SJCRH30 (cell line): ENCODE measurements at regions not wholly inside any gene's neighbourhood (a gene's known extent, or its start where the extent isn't known, plus 50 kb on each side); places are given as distances from the start of the nearest gene placed in this dataset.
"Not testable (repeated sequence)": the region's sequence is repeated elsewhere in the genome, so short reads cannot be mapped to it uniquely, and the experiment has no call there.

Experiments used
- DNase-seq, 2 experiments: peaks; one replicate each; pipeline ENCODE4 v3.0.0-alpha.2; 2015 to 2020
- H3K27ac ChIP-seq: fragments of 250-450 bp; sonication (Bioruptor Pico); 2 replicates; pipeline ENCODE4 v1.5.1; 2020; ENCODE audit warnings: mild to moderate bottlenecking, moderate library complexity
- H3K27me3 ChIP-seq: fragments of 250-450 bp; sonication (Bioruptor Pico); 2 replicates; pipeline ENCODE4 v1.5.1; 2020; ENCODE audit warnings: mild to moderate bottlenecking, moderate library complexity
- H3K36me3 ChIP-seq: fragments of 250-450 bp; sonication (Bioruptor Pico); 2 replicates; pipeline ENCODE4 v1.5.1; 2020; ENCODE audit warnings: mild to moderate bottlenecking, moderate library complexity
- H3K4me1 ChIP-seq: fragments of 250-450 bp; sonication (Bioruptor Pico); 2 replicates; pipeline ENCODE4 v1.5.1; 2020; ENCODE audit warnings: mild to moderate bottlenecking, moderate library complexity
- H3K4me3 ChIP-seq: fragments of 250-450 bp; sonication (Bioruptor Pico); 2 replicates; pipeline ENCODE4 v1.5.1; 2020; ENCODE audit warnings: mild to moderate bottlenecking, moderate library complexity
- H3K9me3 ChIP-seq: fragments of 250-450 bp; sonication (Bioruptor Pico); replicated peaks from 2 replicates; pipeline ENCODE4 v1.5.1; 2020; ENCODE audit warnings: mild to moderate bottlenecking, moderate library complexity

DNA sequence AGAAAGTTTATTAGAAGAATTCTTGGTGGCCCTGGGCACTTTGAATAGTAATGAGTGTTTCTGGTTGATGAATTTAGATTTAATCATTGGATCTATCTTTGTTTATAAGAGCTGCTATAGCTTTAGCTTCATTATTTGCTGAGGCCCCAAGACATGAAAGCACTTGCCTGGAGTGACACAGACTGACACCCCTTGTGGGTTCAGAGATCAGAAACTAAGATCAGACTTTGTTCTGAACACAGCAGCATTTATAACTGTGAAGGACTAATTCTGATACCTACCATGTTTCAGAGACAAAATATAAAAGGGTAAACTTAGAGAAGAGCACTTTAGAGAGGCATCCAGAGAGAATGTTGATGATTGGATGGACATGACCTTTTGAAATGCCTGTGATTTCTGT lies 199.9 kb upstream of the PLGLB2 start:
- DNase-seq, H3K27me3 ChIP-seq: not testable (repeated sequence)

GRCh38 chr2:87548681-87549536 lies 199.0 kb upstream of the PLGLB2 start:
- H3K4me3 ChIP-seq, DNase-seq, H3K9me3 ChIP-seq, H3K27me3 ChIP-seq, H3K27ac ChIP-seq, H3K36me3 ChIP-seq, H3K4me1 ChIP-seq: not testable (repeated sequence)

More for the DNA sequence above, 199.9 kb upstream of the PLGLB2 start:
- not testable (repeated sequence) for H3K9me3 ChIP-seq, H3K27ac ChIP-seq, H3K4me1 ChIP-seq, H3K4me3 ChIP-seq, H3K36me3 ChIP-seq

DNA sequence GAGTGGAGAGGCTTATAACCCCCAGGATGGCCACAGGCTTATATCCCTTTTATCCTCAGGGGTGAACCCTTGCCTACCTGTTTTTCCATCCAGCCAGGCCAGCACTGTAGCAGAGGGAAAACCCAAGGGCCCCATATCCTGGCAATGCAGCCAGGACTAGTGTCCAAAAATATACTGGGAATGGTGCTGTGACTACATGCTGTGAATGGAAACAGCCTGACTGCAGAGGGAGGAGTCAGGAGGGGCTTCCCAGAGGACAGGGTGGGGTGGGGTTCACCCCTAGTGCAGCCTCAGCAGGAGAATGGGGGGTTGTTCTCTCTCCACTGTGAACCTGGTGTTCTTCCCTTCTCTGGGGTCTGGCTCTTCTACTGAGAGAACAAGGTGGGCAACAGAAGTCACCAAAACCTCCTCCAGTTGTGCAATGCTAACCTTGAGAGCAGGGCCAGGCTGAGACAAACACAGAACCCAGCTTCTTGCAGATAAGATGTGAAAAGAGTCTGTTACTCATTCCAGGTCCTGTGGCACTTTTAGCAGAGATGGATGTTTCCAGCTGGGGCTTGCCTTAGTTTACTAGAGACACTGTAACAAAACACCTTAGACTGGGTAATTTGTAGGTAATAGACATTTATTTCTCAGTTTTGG lies 198.2 kb upstream of the PLGLB2 start:
- H3K27me3 ChIP-seq, H3K4me1 ChIP-seq, H3K9me3 ChIP-seq, H3K4me3 ChIP-seq, H3K36me3 ChIP-seq, DNase-seq, H3K27ac ChIP-seq: not testable (repeated sequence)

DNA sequence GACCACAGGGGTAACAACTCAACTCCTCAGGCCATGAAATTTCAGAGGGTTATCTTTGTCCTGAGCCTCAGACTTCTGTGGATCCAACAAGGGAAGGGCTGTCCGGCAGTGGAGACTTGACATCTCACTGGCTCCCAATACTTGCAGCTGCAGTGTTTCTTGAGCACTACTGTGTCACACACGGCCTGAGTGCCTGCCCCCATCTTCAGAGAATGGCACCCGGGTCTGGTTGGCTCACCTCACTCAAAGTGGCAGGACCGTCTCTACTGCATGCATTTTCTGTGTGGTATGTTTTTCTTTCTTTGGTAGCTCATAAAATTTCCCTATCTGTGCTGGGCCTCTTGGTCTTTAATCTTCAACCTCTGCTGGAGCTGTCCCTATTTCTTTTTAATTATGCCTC lies 193.2 kb upstream of the PLGLB2 start:
- not testable (repeated sequence) for H3K27ac ChIP-seq, DNase-seq, H3K27me3 ChIP-seq

GRCh38 chr2:87555082-87555481 lies 192.8 kb upstream of the PLGLB2 start:
- DNase-seq, result peak; percentile 20 to 25
- H3K4me1 ChIP-seq, H3K9me3 ChIP-seq, H3K4me3 ChIP-seq, H3K27me3 ChIP-seq, H3K36me3 ChIP-seq, H3K27ac ChIP-seq: not testable (repeated sequence)

More for the DNA sequence above, 193.2 kb upstream of the PLGLB2 start:
- not testable (repeated sequence) for H3K4me3 ChIP-seq, H3K36me3 ChIP-seq, H3K4me1 ChIP-seq, H3K9me3 ChIP-seq

DNA sequence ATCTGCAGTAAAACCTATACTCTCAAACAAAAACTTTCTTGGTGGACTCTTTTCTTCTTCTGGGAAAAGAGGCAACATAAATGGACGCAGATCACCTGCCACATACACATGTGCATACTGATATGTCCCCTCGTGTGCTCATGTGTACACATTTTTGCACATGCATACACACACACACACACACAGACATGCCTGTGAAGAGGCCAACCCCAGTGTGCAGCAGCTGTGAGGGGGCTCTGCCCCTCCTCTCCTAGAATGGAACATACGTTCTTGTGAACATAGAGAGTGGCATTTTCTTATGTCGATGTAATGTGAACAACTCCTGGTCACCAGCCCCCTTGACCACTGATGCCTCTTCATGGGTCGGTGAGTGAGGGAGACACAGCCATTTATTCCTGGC lies 188.9 kb upstream of the PLGLB2 start:
- H3K9me3 ChIP-seq, H3K27me3 ChIP-seq, DNase-seq, H3K36me3 ChIP-seq, H3K27ac ChIP-seq, H3K4me1 ChIP-seq, H3K4me3 ChIP-seq: not testable (repeated sequence)

GRCh38 chr2:87559735-87560134 lies 188.2 kb upstream of the PLGLB2 start:
- not testable (repeated sequence) for DNase-seq, H3K4me1 ChIP-seq, H3K36me3 ChIP-seq

GRCh38 chr2:87565116-87565515 lies 182.8 kb upstream of the PLGLB2 start:
- not testable (repeated sequence) for DNase-seq, H3K4me1 ChIP-seq, H3K4me3 ChIP-seq, H3K27ac ChIP-seq, H3K36me3 ChIP-seq, H3K9me3 ChIP-seq, H3K27me3 ChIP-seq

More at GRCh38 chr2:87559735-87560134, 188.2 kb upstream of the PLGLB2 start:
- H3K27me3 ChIP-seq, H3K27ac ChIP-seq, H3K4me3 ChIP-seq, H3K9me3 ChIP-seq: not testable (repeated sequence)

DNA sequence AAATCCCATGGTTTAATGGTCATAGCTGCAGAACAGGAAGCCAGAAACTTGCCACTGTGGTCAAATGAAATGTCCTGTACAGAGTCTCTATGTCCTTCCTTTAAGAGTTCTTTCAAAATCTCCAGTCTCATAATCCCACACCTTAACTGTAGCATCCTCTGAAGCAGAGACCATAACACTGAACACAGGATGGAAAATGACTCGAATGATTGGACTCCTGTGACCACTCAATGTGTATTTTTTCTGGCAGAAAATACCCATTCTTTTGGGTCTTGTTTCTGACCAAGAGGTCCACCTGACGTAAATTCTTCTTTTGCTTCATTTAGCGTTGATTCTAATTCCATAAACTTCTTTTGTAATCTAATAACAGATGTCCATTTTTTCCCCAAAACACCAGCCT lies 181.4 kb upstream of the PLGLB2 start:
- not testable (repeated sequence) for H3K27ac ChIP-seq, H3K36me3 ChIP-seq, H3K4me3 ChIP-seq, H3K9me3 ChIP-seq, DNase-seq, H3K27me3 ChIP-seq, H3K4me1 ChIP-seq

DNA sequence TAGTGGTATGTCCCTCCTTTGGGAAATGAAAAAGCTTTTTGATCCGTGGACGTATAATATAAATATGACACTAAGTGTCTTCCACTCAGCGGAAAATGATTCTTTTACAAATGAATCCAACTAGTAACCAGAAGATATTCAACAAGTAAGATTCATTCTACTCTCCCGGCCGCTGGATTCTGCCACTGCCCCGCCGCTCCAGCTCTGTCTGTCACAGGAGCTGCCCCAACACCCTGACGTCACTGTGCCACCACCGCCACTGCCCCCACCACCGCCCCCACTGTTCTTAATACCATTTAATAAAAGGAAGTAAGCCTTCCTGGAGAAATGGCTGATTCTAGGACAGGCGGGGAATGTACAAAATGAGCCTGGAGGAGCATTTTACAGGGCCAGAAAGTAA lies 180.8 kb upstream of the PLGLB2 start:
- not testable (repeated sequence) for H3K27ac ChIP-seq, H3K4me1 ChIP-seq, H3K36me3 ChIP-seq, DNase-seq, H3K4me3 ChIP-seq, H3K9me3 ChIP-seq, H3K27me3 ChIP-seq

DNA sequence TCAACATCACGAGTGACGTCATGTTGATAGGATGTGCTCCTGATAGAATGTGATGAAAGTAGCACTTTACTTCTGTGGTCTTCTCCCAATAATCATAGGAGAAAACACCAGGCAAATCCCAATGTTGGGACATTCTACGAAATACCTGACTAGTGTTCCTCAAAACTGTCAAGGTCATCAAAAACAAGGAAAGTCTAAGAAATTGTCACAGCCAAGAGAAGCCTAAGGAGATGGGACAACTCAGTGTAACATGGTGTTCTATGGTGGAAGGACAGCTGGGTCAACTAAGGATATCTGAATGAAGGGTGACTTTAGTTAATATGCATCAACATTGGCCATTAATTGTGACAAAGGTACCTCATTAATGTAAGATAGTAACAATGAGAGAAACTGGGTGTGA lies 180.0 kb upstream of the PLGLB2 start:
- H3K27me3 ChIP-seq, DNase-seq, H3K9me3 ChIP-seq, H3K36me3 ChIP-seq, H3K4me1 ChIP-seq, H3K27ac ChIP-seq, H3K4me3 ChIP-seq: not testable (repeated sequence)

- not testable (repeated sequence) for H3K4me1 ChIP-seq, H3K36me3 ChIP-seq, H3K4me3 ChIP-seq
These were observed 179.2 kb upstream of the PLGLB2 start for GRCh38 chr2:87568554-87569278.

GRCh38 chr2:87569689-87570397 lies 178.0 kb upstream of the PLGLB2 start:
- H3K36me3 ChIP-seq, H3K9me3 ChIP-seq, H3K4me1 ChIP-seq, H3K4me3 ChIP-seq, DNase-seq, H3K27ac ChIP-seq, H3K27me3 ChIP-seq: not testable (repeated sequence)

More at GRCh38 chr2:87568554-87569278, 179.2 kb upstream of the PLGLB2 start:
- H3K9me3 ChIP-seq, H3K27ac ChIP-seq, H3K27me3 ChIP-seq, DNase-seq: not testable (repeated sequence)

GRCh38 chr2:87571889-87572465 lies 175.9 kb upstream of the PLGLB2 start:
- not testable (repeated sequence) for H3K4me3 ChIP-seq, H3K36me3 ChIP-seq, H3K27ac ChIP-seq, H3K9me3 ChIP-seq, H3K4me1 ChIP-seq, DNase-seq, H3K27me3 ChIP-seq

DNA sequence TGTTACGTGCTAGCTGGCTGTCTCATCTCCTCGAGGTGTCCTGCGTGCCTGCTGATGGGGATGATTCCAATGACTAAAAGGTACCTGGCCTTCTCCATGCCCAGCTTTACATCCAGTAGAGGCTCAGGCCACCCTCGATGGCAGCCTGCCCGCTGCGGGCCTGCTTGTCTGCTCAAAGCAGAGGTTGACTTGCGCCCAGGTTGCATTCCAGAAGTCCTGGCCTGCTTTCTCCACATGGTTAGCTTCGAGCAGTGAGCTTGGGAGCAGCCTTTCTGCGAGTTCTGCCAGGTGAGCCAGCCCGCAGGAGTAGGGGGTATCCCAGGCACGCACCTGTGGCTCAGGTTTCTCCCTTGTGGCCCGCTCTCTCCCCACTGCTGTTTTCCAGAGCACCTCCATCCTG lies 175.0 kb upstream of the PLGLB2 start:
- H3K4me1 ChIP-seq, DNase-seq, H3K27me3 ChIP-seq: not testable (repeated sequence)

More for the DNA sequence above, 175.0 kb upstream of the PLGLB2 start:
- H3K27ac ChIP-seq, H3K9me3 ChIP-seq, H3K4me3 ChIP-seq, H3K36me3 ChIP-seq: not testable (repeated sequence)
